ENCODE measurements at regions not wholly inside any gene's neighbourhood (a gene's known extent, or its start where the extent isn't known, plus 50 kb on each side); places are given as distances from the start of the nearest gene placed in this dataset.

GRCh38 chr20:20795119-20795518 lies 82.7 kb upstream of the RALGAPA2 start:
- POLR2A ChIA-PET = no interaction called here
- Histone ChIP-seq H3K27ac (ENCODE audit: low read length) (no peak overlapping the region), H3K36me3 (ENCODE audit: control insufficient read depth in 2 of 2, extremely low read depth in 1 of 2, insufficient read depth in 1 of 2, low read length in 1 of 2) (no peaks in the 10 kb centered on the region), H3K4me1 (ENCODE audit: control insufficient read depth in 1 of 2, extremely low read depth in 1 of 2, insufficient read depth in 2 of 2, low read length in 2 of 2) (no peaks in the 10 kb centered on the region), H3K4me3 (ENCODE audit: control insufficient read depth in 1 of 2, extremely low read depth in 1 of 2, low read length in 1 of 2) (no peak overlapping the region), H3K9me3 (no peaks in the 10 kb centered on the region), H3K27me3 (replicated peaks in 1 of 2; ENCODE audit: control insufficient read depth in 2 of 2, extremely low read depth in 1 of 2, insufficient read depth in 2 of 2, low read length in 1 of 2) (peaks cover 0 to 8% of the 10 kb centered on the region in 2 experiments)
- WGBS (ENCODE audit: insufficient coverage) = 0% methylated on average over 1 of the region's 3 CpGs
- no peak for DNase-seq
- H3K27me3 Mint-ChIP-seq = peaks cover 0 to 4% of the 10 kb centered on the region in 2 donors
- H3K27ac Mint-ChIP-seq = no peak overlapping the region
- H3K4me1 Mint-ChIP-seq = no peaks in the 10 kb centered on the region
- H3K9me3 Mint-ChIP-seq = no peaks in the 10 kb centered on the region
- CTCF ChIA-PET = no interaction called here
- H3K36me3 Mint-ChIP-seq = no peaks in the 10 kb centered on the region
- no peak overlapping the region for H3K4me3 Mint-ChIP-seq
- ATAC-seq (replicated peaks in 1 of 4) = no peak

- POLR2A ChIA-PET = no interaction called here
- no peak overlapping the region for H3K27ac Mint-ChIP-seq
These were observed 81.1 kb upstream of the RALGAPA2 start for GRCh38 chr20:20793591-20793990.

GRCh38 chr20:20791664-20792568 lies 79.5 kb upstream of the RALGAPA2 start:
- no peaks in the 10 kb centered on the region for H3K4me1 ChIP-seq (ENCODE audit: control insufficient read depth in 1 of 2, extremely low read depth in 1 of 2, insufficient read depth in 2 of 2, low read length in 2 of 2)
- peaks cover 8 to 16% of the 10 kb centered on the region in 2 donors for H3K27me3 Mint-ChIP-seq
- ChIA-PET POLR2A (no interaction called here), CTCF (no interaction called here)
- no peak overlapping the region for H3K4me3 ChIP-seq (ENCODE audit: control insufficient read depth in 1 of 2, extremely low read depth in 1 of 2, low read length in 1 of 2)
- H3K9me3 ChIP-seq = no peaks in the 10 kb centered on the region
- H3K9me3 Mint-ChIP-seq = peaks cover 5 to 6% (median 5%) of the 10 kb centered on the region in 3 donors
- H3K27ac ChIP-seq (ENCODE audit: low read length) = no peak overlapping the region
- no peaks in the 10 kb centered on the region for H3K36me3 ChIP-seq (ENCODE audit: control insufficient read depth in 2 of 2, extremely low read depth in 1 of 2, insufficient read depth in 1 of 2, low read length in 1 of 2)
- ATAC-seq (replicated peaks in 1 of 4) (no peak), DNase-seq (no peak)
- WGBS (ENCODE audit: insufficient coverage) = 70% methylated on average over 9 of the region's 14 CpGs
- H3K36me3 Mint-ChIP-seq = no peaks in the 10 kb centered on the region
- H3K27me3 ChIP-seq (replicated peaks in 1 of 2; ENCODE audit: control insufficient read depth in 2 of 2, extremely low read depth in 1 of 2, insufficient read depth in 2 of 2, low read length in 1 of 2) = peaks cover 0 to 10% of the 10 kb centered on the region in 2 experiments
- H3K4me3 Mint-ChIP-seq = no peak overlapping the region
- no peaks in the 10 kb centered on the region for H3K4me1 Mint-ChIP-seq
- H3K27ac Mint-ChIP-seq = no peak overlapping the region

More at GRCh38 chr20:20793591-20793990, 81.1 kb upstream of the RALGAPA2 start:
- WGBS (ENCODE audit: insufficient coverage) = no CpG with 5 or more reads among the region's 2 CpGs
- no peaks in the 10 kb centered on the region for H3K4me1 Mint-ChIP-seq
- ATAC-seq (replicated peaks in 1 of 4) (no peak), DNase-seq (no peak)
- peaks cover 7 to 8% of the 10 kb centered on the region in 2 donors for H3K27me3 Mint-ChIP-seq
- Histone ChIP-seq H3K27me3 (replicated peaks in 1 of 2; ENCODE audit: control insufficient read depth in 2 of 2, extremely low read depth in 1 of 2, insufficient read depth in 2 of 2, low read length in 1 of 2) (peaks cover 0 to 8% of the 10 kb centered on the region in 2 experiments), H3K36me3 (ENCODE audit: control insufficient read depth in 2 of 2, extremely low read depth in 1 of 2, insufficient read depth in 1 of 2, low read length in 1 of 2) (no peaks in the 10 kb centered on the region), H3K9me3 (no peaks in the 10 kb centered on the region), H3K4me3 (ENCODE audit: control insufficient read depth in 1 of 2, extremely low read depth in 1 of 2, low read length in 1 of 2) (no peak overlapping the region), H3K4me1 (ENCODE audit: control insufficient read depth in 1 of 2, extremely low read depth in 1 of 2, insufficient read depth in 2 of 2, low read length in 2 of 2) (no peaks in the 10 kb centered on the region), H3K27ac (ENCODE audit: low read length) (no peak overlapping the region)
- H3K4me3 Mint-ChIP-seq = no peak overlapping the region
- H3K9me3 Mint-ChIP-seq = no peaks in the 10 kb centered on the region
- CTCF ChIA-PET = no interaction called here
- H3K36me3 Mint-ChIP-seq = no peaks in the 10 kb centered on the region

GRCh38 chr20:20788308-20788707 lies 75.9 kb upstream of the RALGAPA2 start:
- no peak overlapping the region for H3K27ac Mint-ChIP-seq
- no CpG with 5 or more reads among the region's 4 CpGs for WGBS (ENCODE audit: insufficient coverage)

GRCh38 chr20:20786428-20786827 lies 74.0 kb upstream of the RALGAPA2 start:
- H3K4me3 ChIP-seq (ENCODE audit: control insufficient read depth in 1 of 2, extremely low read depth in 1 of 2, low read length in 1 of 2) = no peak overlapping the region
- Mint-ChIP-seq H3K27me3 (peaks cover 11 to 16% of the 10 kb centered on the region in 2 donors), H3K4me3 (no peak overlapping the region), H3K9me3 (peaks cover 5 to 8% (median 6%) of the 10 kb centered on the region in 3 donors), H3K4me1 (no peaks in the 10 kb centered on the region), H3K36me3 (no peaks in the 10 kb centered on the region), H3K27ac (no peak overlapping the region)
- no peak overlapping the region for H3K27ac ChIP-seq (ENCODE audit: low read length)
- no peaks in the 10 kb centered on the region for H3K36me3 ChIP-seq (ENCODE audit: control insufficient read depth in 2 of 2, extremely low read depth in 1 of 2, insufficient read depth in 1 of 2, low read length in 1 of 2)
- no peaks in the 10 kb centered on the region for H3K4me1 ChIP-seq (ENCODE audit: control insufficient read depth in 1 of 2, extremely low read depth in 1 of 2, insufficient read depth in 2 of 2, low read length in 2 of 2)
- H3K27me3 ChIP-seq (replicated peaks in 1 of 2; ENCODE audit: control insufficient read depth in 2 of 2, extremely low read depth in 1 of 2, insufficient read depth in 2 of 2, low read length in 1 of 2) = peaks cover 0 to 8% of the 10 kb centered on the region in 2 experiments
- no peak for ATAC-seq (replicated peaks in 1 of 4)
- no peaks in the 10 kb centered on the region for H3K9me3 ChIP-seq
- WGBS (ENCODE audit: insufficient coverage) = no CpG with 5 or more reads among the region's 2 CpGs
- ChIA-PET CTCF (interaction anchor here in 1 of 2 donors (1.1 kb wide), 1 partner anchor 19 kb away, joined by 4 read pairs; no protein-coding TSS in a partner anchor), POLR2A (no interaction called here)
- DNase-seq = peak in 1 of 35 experiments; percentile 2

More at GRCh38 chr20:20788308-20788707, 75.9 kb upstream of the RALGAPA2 start:
- ATAC-seq (replicated peaks in 1 of 4) = no peak
- Histone ChIP-seq H3K27me3 (replicated peaks in 1 of 2; ENCODE audit: control insufficient read depth in 2 of 2, extremely low read depth in 1 of 2, insufficient read depth in 2 of 2, low read length in 1 of 2) (peaks cover 0 to 11% of the 10 kb centered on the region in 2 experiments), H3K27ac (ENCODE audit: low read length) (no peak overlapping the region), H3K4me1 (ENCODE audit: control insufficient read depth in 1 of 2, extremely low read depth in 1 of 2, insufficient read depth in 2 of 2, low read length in 2 of 2) (no peaks in the 10 kb centered on the region), H3K9me3 (no peaks in the 10 kb centered on the region), H3K36me3 (ENCODE audit: control insufficient read depth in 2 of 2, extremely low read depth in 1 of 2, insufficient read depth in 1 of 2, low read length in 1 of 2) (no peaks in the 10 kb centered on the region), H3K4me3 (ENCODE audit: control insufficient read depth in 1 of 2, extremely low read depth in 1 of 2, low read length in 1 of 2) (no peak overlapping the region)
- Mint-ChIP-seq H3K9me3 (peaks cover 5 to 8% (median 6%) of the 10 kb centered on the region in 3 donors), H3K4me1 (no peaks in the 10 kb centered on the region), H3K36me3 (no peaks in the 10 kb centered on the region), H3K4me3 (no peak overlapping the region), H3K27me3 (peaks cover 8 to 16% of the 10 kb centered on the region in 2 donors)
- DNase-seq = no peak
- ChIA-PET CTCF (no interaction called here), POLR2A (no interaction called here)

GRCh38 chr20:20785226-20785625 lies 72.8 kb upstream of the RALGAPA2 start:
- H3K27ac Mint-ChIP-seq = no peak overlapping the region
- no peaks in the 10 kb centered on the region for H3K4me1 Mint-ChIP-seq
- ChIA-PET CTCF (interaction anchor here in 1 of 2 donors (1.1 kb wide), 1 partner anchor 20 kb away, joined by 4 read pairs; no protein-coding TSS in a partner anchor), POLR2A (no interaction called here)
- no peaks in the 10 kb centered on the region for H3K36me3 Mint-ChIP-seq
- no peaks in the 10 kb centered on the region for H3K4me1 ChIP-seq (ENCODE audit: control insufficient read depth in 1 of 2, extremely low read depth in 1 of 2, insufficient read depth in 2 of 2, low read length in 2 of 2)
- H3K9me3 Mint-ChIP-seq = peaks cover 5 to 8% (median 6%) of the 10 kb centered on the region in 3 donors
- WGBS (ENCODE audit: insufficient coverage) = no CpG with 5 or more reads among the region's 2 CpGs
- peaks cover 16% of the 10 kb centered on the region in 2 donors for H3K27me3 Mint-ChIP-seq
- peaks cover 0 to 16% of the 10 kb centered on the region in 2 experiments for H3K27me3 ChIP-seq (replicated peaks in 1 of 2; ENCODE audit: control insufficient read depth in 2 of 2, extremely low read depth in 1 of 2, insufficient read depth in 2 of 2, low read length in 1 of 2)
- no peak for DNase-seq
- H3K4me3 ChIP-seq (ENCODE audit: control insufficient read depth in 1 of 2, extremely low read depth in 1 of 2, low read length in 1 of 2) = no peak overlapping the region
- no peak overlapping the region for H3K4me3 Mint-ChIP-seq
- no peak overlapping the region for H3K27ac ChIP-seq (ENCODE audit: low read length)
- ATAC-seq (replicated peaks in 1 of 4) = no peak
- no peaks in the 10 kb centered on the region for H3K9me3 ChIP-seq
- no peaks in the 10 kb centered on the region for H3K36me3 ChIP-seq (ENCODE audit: control insufficient read depth in 2 of 2, extremely low read depth in 1 of 2, insufficient read depth in 1 of 2, low read length in 1 of 2)

All from T-cell (primary cell).